GM12878 (cell line): ENCODE measurements at regions not wholly inside any gene's neighbourhood (a gene's known extent, or its start where the extent isn't known, plus 50 kb on each side); places are given as distances from the start of the nearest gene placed in this dataset.

Experiments
- ATAC-seq: fragments of 200-7000 bp; cut with Tn5 transposase; 3 replicates; pipeline ENCODE4 v1.9.1; 2020; ENCODE audit warnings: mild to moderate bottlenecking, moderate library complexity
- BruUV-seq: library from RNA; stranded (reverse); fragments of 400-500 nt; replicated peaks from 2 replicates; lab custom pipeline; 2021; lab: Mats Ljungman, UMichigan
- CTCF ChIA-PET: fragments of 300-600 bp; sonication (Branson Sonifier 250); formaldehyde crosslinking; extraction: SDS; loops from one replicate; lab custom pipeline; 2021; ENCODE audit warnings: inconsistent platforms; lab: Yijun Ruan, JAX
- POLR2A ChIA-PET: fragments of 350-600 bp; formaldehyde crosslinking; extraction: SDS; loops from one replicate; lab custom pipeline; 2021; ENCODE audit warnings: inconsistent platforms; lab: Charles Lee
- RAD21 ChIA-PET: fragments of 300-600 bp; sonication (Branson Sonifier 250); formaldehyde crosslinking; loops from one replicate; lab custom pipeline; 2023; ENCODE audit warnings: antibody characterized with exemption; ENCODE audit not compliant: unreplicated experiment; lab: Charles Lee
- SMC1A ChIA-PET: fragments of 300-600 bp; sonication (Branson Sonifier 250); formaldehyde crosslinking; loops from one replicate; lab custom pipeline; 2023; ENCODE audit not compliant: unreplicated experiment, uncharacterized antibody; lab: Charles Lee
- DNase-seq: peaks from one replicate; pipeline ENCODE4 v3.0.0-alpha.2; 2011; ENCODE audit warnings: low read depth, low spot score
- FAIRE-seq: peaks from 3 replicates; lab custom pipeline; 2011; peaks lifted over from hg19 to GRCh38; lab: Jason Lieb, UNC
- H2AFZ ChIP-seq: 2 replicates; pipeline ENCODE4 v1.6.0; 2011; ENCODE audit warnings: low read depth, low read length, control low read depth; ENCODE audit not compliant: control insufficient read depth
- H3K27ac ChIP-seq: 2 replicates; pipeline ENCODE4 v1.5.1; 2011; ENCODE audit warnings: control low read depth; ENCODE audit not compliant: control insufficient read depth, insufficient read depth
- H3K27me3 ChIP-seq, 2 experiments: replicated peaks in 1 of 2; 2 replicates each; pipeline versions ENCODE4 v1.6.0 to v1.6.1; 2011; ENCODE audit warnings: low read length in 1 of 2; ENCODE audit not compliant: control insufficient read depth in 2 of 2, insufficient read depth in 2 of 2
- H3K36me3 ChIP-seq, 2 experiments: 2 replicates each; pipeline ENCODE4 v1.5.1; 2011; ENCODE audit warnings: low read length in 1 of 2; ENCODE audit not compliant: control insufficient read depth in 2 of 2, insufficient read depth in 2 of 2
- H3K4me1 ChIP-seq: 2 replicates; pipeline ENCODE4 v1.6.1; 2011; ENCODE audit warnings: mild to moderate bottlenecking, low read length, moderate library complexity, mixed read lengths; ENCODE audit not compliant: control insufficient read depth, insufficient read depth
- H3K4me2 ChIP-seq: 2 replicates; pipeline ENCODE4 v1.6.0; 2011; ENCODE audit warnings: control low read depth; ENCODE audit not compliant: control insufficient read depth, insufficient read depth
- H3K4me3 ChIP-seq: fragments of 200-600 bp; sonication (generic); 2 replicates; pipeline ENCODE4 v1.5.1; 2016
- H3K79me2 ChIP-seq: 2 replicates; pipeline ENCODE4 v1.6.0; 2011; ENCODE audit warnings: low read length; ENCODE audit not compliant: control insufficient read depth, insufficient read depth
- H3K9ac ChIP-seq: 2 replicates; pipeline ENCODE4 v1.8.0; 2011; ENCODE audit warnings: low read length, control low read depth, mixed read lengths; ENCODE audit not compliant: control insufficient read depth, insufficient read depth
- H3K9me3 ChIP-seq: replicated peaks from 3 replicates; pipeline ENCODE4 v1.5.1; 2011; ENCODE audit warnings: mild to moderate bottlenecking, low read length; ENCODE audit not compliant: control insufficient read depth, insufficient read depth
- H4K20me1 ChIP-seq: 2 replicates; pipeline ENCODE4 v1.6.0; 2011; ENCODE audit not compliant: control insufficient read depth, insufficient read depth
- BMI1 ChIP-seq: fragments of 450-650 bp; IDR thresholded peaks from 2 replicates; pipeline ENCODE4 v1.6.1; 2016; ENCODE audit warnings: mild to moderate bottlenecking, moderate library complexity, borderline replicate concordance
- BRCA1 ChIP-seq: IDR thresholded peaks from 2 replicates; pipeline ENCODE4 v1.6.1; 2011; ENCODE audit warnings: low read depth, low read length, improper control_type of control experiment
- CBFB ChIP-seq: IDR thresholded peaks from 2 replicates; pipeline ENCODE4 v1.6.1; 2016; ENCODE audit warnings: antibody characterized with exemption, low read depth
- EGR1 ChIP-seq, 2 experiments: IDR thresholded peaks; 1 replicate in 1 of 2; 2 replicates in 1 of 2; pipeline ENCODE4 v1.6.1; 2011 to 2012; ENCODE audit warnings: low read depth in 2 of 2, low read length in 2 of 2, borderline replicate concordance in 1 of 2, mild to moderate bottlenecking in 1 of 2, moderate library complexity in 1 of 2
- ESRRA ChIP-seq: IDR thresholded peaks from 2 replicates; pipeline ENCODE4 v1.6.1; 2012; ENCODE audit warnings: mild to moderate bottlenecking, low read length, improper control_type of control experiment
- ETV6 ChIP-seq, 2 experiments: fragments of 450-650 bp in 1 of 2; IDR thresholded peaks in 1 of 2; conservative IDR thresholded peaks in 1 of 2; 2 replicates each; pipeline ENCODE4 v1.6.1; 2014; ENCODE audit warnings: antibody characterized with exemption in 1 of 2, borderline replicate concordance in 1 of 2, low read depth in 1 of 2, mild to moderate bottlenecking in 1 of 2, moderate library complexity in 1 of 2
- HDGF ChIP-seq: fragments of 450-650 bp; IDR thresholded peaks from 2 replicates; pipeline ENCODE4 v1.6.1; 2016; ENCODE audit warnings: antibody characterized with exemption
- IKZF2 ChIP-seq, 2 experiments: fragments of 450-650 bp; IDR thresholded peaks; 2 replicates each; pipeline ENCODE4 v1.6.1; 2017; ENCODE audit warnings: mild to moderate bottlenecking in 2 of 2, moderate library complexity in 2 of 2
- IRF5 ChIP-seq: fragments of 450-650 bp; IDR thresholded peaks from 2 replicates; pipeline ENCODE4 v1.6.1; 2017; ENCODE audit warnings: borderline replicate concordance
- JUNB ChIP-seq: IDR thresholded peaks from 2 replicates; pipeline ENCODE4 v1.6.1; 2016; ENCODE audit warnings: antibody characterized with exemption, mild to moderate bottlenecking
- MEF2B ChIP-seq: fragments of 450-650 bp; IDR thresholded peaks from 2 replicates; pipeline ENCODE4 v1.6.1; 2018; ENCODE audit warnings: mild to moderate bottlenecking, moderate library complexity; ENCODE audit not compliant: partially characterized antibody, poor library complexity, severe bottlenecking
- NFXL1 ChIP-seq: fragments of 450-650 bp; IDR thresholded peaks from 2 replicates; pipeline ENCODE4 v1.6.1; 2017; ENCODE audit warnings: antibody characterized with exemption, mild to moderate bottlenecking, borderline replicate concordance
- NR2F1 ChIP-seq: fragments of 450-650 bp; conservative IDR thresholded peaks from 2 replicates; pipeline ENCODE4 v1.6.1; 2017; ENCODE audit warnings: mild to moderate bottlenecking
- PAX5 ChIP-seq: IDR thresholded peaks from 2 replicates; pipeline ENCODE4 v1.6.1; 2011; ENCODE audit warnings: low read depth, low read length, borderline replicate concordance
- PAX8 ChIP-seq: fragments of 450-650 bp; IDR thresholded peaks from 2 replicates; pipeline ENCODE4 v1.6.1; 2017; ENCODE audit warnings: mild to moderate bottlenecking, moderate library complexity
- RAD21 ChIP-seq: IDR thresholded peaks from 2 replicates; pipeline ENCODE4 v1.6.1; 2011; ENCODE audit warnings: mild to moderate bottlenecking, low read depth, low read length, moderate library complexity; ENCODE audit not compliant: insufficient read depth
- RAD51 ChIP-seq: fragments of 450-650 bp; IDR thresholded peaks from 2 replicates; pipeline ENCODE4 v1.6.1; 2016; ENCODE audit warnings: moderate library complexity, mild to moderate bottlenecking, inconsistent platforms
- USF1 ChIP-seq: IDR thresholded peaks from 2 replicates; pipeline ENCODE4 v1.6.1; 2011; ENCODE audit warnings: borderline replicate concordance, low read depth, mild to moderate bottlenecking, moderate library complexity, mixed read lengths, low read length; ENCODE audit not compliant: insufficient read depth; ENCODE audit errors: extremely low read length
- ZBTB4 ChIP-seq: fragments of 450-650 bp; formaldehyde crosslinking; IDR thresholded peaks from 2 replicates; pipeline ENCODE4 v1.4.0; 2022; ENCODE audit warnings: mild to moderate bottlenecking, moderate library complexity
- ZNF384 ChIP-seq: IDR thresholded peaks from 2 replicates; pipeline ENCODE4 v1.6.1; 2012; ENCODE audit warnings: low read depth, mild to moderate bottlenecking, low read length, improper control_type of control experiment, borderline replicate concordance
- WGBS: methylation state at CpG from one replicate; pipeline ENCODE4 v1.1.6; 2016; ENCODE audit warnings: low lambda C conversion rate; ENCODE audit not compliant: insufficient replicate concordance, insufficient coverage; ENCODE audit errors: missing lambda C conversion rate; 5-methylcytosine and 5-hydroxymethylcytosine counted together
- in situ Hi-C: fragments of 300-500 bp; cut with MboI; formaldehyde crosslinking; loops from 9 replicates; pipeline ENCODE4 v1.14.3; 2018; ENCODE audit warnings: mixed read lengths
- intact Hi-C: fragments of 100-400 bp; cut with micrococcal nuclease; formaldehyde crosslinking; loops from one replicate; pipeline ENCODE4 v1.14.2; 2022; ENCODE audit not compliant: unreplicated experiment

- TF ChIP-seq BRCA1 (no peak), IKZF2 (IDR thresholded peaks at IDR 0.05) (no peak), RAD21 (no peak), USF1 (no peak), ZNF384 (no peak)
Observed at GRCh38 chr6:23985015-23985414, 141.0 kb upstream of the NRSN1 start (continued).

GRCh38 chr6:23989885-23990533 lies 136.0 kb upstream of the NRSN1 start:
- ATAC-seq (no peak), FAIRE-seq (no peak), DNase-seq (no peak)
- no peak overlapping the region for H3K27ac ChIP-seq
- RAD21 ChIA-PET: no interaction called here
- CTCF ChIA-PET: no interaction called here
- H4K20me1 ChIP-seq: no peaks in the 10 kb centered on the region
- H3K4me3 ChIP-seq: no peak overlapping the region
- BruUV-seq: no TSS peak
- SMC1A ChIA-PET: no interaction called here
- H3K9ac ChIP-seq: no peak overlapping the region
- in situ Hi-C loops: no loop called here
- H3K9me3 ChIP-seq: no peaks in the 10 kb centered on the region
- intact Hi-C loops: no loop called here
- H3K79me2 ChIP-seq: no peaks in the 10 kb centered on the region
- H2AFZ ChIP-seq: no peak overlapping the region
- H3K27me3 ChIP-seq: no peaks in the 10 kb centered on the region
- H3K4me2 ChIP-seq: no peak overlapping the region
- 51% methylated on average over 3 of the region's 3 CpGs for WGBS
- POLR2A ChIA-PET: no interaction called here
- H3K36me3 ChIP-seq: no peaks in the 10 kb centered on the region
- no peaks in the 10 kb centered on the region for H3K4me1 ChIP-seq
- TF ChIP-seq HDGF: no peak
- no peak for TF ChIP-seq ETV6 (conservative IDR thresholded peaks at IDR 0.05 in 1 of 2, IDR thresholded peaks at IDR 0.05 in 1 of 2; ENCODE audit: borderline replicate concordance in 1 of 2, low read depth in 1 of 2)
- TF ChIP-seq ESRRA: no peak
- TF ChIP-seq RAD51: no peak
- no peak for TF ChIP-seq MEF2B
- no peak for TF ChIP-seq PAX8
- TF ChIP-seq PAX5: no peak
- no peak for TF ChIP-seq CBFB
- no peak for TF ChIP-seq JUNB
- no peak for TF ChIP-seq IRF5
- TF ChIP-seq NFXL1: no peak
- no peak for TF ChIP-seq EGR1 (IDR thresholded peaks at IDR 0.05; ENCODE audit: borderline replicate concordance in 1 of 2, low read depth in 2 of 2, low read length in 2 of 2)
- TF ChIP-seq ZBTB4: no peak
- TF ChIP-seq BMI1: no peak
- no peak for TF ChIP-seq NR2F1
